ENCODE measurements at regions not wholly inside any gene's neighbourhood (a gene's known extent, or its start where the extent isn't known, plus 50 kb on each side); places are given as distances from the start of the nearest gene placed in this dataset.

DNA sequence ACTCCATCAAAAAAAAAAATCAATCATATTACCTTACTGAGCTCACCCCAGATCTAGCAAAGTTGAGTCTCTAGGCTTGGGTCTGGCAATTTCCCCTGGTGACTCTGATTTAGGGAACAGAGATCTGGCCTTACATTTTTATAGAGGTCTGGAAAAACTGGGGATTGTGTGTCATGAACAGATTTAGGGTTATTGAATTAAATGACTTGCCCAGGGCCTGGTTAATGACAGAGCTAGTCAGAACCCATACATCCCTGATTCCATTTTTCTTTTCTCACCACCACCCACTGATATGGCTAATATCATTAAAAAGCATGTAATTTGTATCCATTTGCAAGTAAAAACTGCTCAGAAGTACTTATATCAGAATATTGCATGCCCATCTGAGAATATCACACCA lies 163.4 kb upstream of the OGFRL1 start:
- DNase-seq: no peak

DNA sequence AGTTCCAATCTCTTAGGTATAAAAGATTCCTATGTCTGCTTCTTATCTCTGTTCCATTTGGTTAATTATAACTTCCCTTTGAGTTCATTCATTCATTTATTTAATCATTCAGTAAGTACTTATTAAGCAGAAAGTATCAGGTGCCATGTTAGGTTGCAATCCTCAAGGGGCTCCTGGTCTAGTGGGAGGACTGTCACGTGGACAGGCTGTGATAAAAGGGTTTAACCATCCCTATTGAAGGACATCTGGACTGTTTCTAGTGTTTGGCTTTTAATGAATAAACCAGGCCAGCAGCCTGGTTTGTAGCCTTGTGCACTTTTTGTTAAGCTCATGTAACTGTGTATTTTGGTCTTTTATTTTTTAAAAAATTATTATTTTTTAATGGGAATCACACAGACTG lies 162.1 kb upstream of the OGFRL1 start:
- no peak for DNase-seq

DNA sequence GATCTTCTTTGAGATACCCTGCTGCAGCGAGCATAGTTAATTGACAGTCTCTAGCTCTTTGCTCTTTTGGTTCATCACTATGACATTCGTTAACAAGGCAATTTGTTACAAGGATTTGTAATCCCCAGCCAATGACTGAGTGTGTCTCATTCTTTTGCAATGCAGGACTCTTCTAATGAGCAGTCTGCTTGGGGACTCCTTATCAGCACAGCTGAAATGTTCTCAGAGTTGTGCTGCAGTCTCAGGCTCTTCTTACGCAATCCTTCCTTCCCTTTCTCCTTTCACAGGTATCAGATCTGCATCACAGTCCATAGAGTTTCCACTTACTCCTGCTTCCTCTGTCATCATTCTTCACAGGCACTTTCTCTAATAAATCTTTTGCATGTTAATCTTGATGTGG lies 161.2 kb upstream of the OGFRL1 start:
- no peak for DNase-seq

DNA sequence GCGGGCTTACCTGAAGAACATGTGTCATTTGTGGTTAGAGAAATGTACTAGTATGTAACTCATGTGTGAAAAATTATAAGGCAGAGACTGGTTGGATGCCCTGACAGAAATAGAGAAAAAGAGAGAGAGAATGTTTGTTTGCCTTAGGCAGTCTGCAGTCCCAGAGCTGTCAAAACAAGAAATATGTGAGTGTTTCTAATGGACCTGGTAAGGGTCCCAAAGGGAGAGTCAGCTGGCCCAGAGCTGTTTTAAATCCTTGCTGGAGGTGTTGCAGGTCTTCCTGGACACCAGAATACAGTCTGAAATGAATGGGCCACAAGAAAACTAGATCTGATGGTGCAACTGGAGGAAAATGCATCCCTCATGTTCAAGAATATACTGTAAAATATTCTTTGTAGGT lies 158.3 kb upstream of the OGFRL1 start:
- DNase-seq: no peak

DNA sequence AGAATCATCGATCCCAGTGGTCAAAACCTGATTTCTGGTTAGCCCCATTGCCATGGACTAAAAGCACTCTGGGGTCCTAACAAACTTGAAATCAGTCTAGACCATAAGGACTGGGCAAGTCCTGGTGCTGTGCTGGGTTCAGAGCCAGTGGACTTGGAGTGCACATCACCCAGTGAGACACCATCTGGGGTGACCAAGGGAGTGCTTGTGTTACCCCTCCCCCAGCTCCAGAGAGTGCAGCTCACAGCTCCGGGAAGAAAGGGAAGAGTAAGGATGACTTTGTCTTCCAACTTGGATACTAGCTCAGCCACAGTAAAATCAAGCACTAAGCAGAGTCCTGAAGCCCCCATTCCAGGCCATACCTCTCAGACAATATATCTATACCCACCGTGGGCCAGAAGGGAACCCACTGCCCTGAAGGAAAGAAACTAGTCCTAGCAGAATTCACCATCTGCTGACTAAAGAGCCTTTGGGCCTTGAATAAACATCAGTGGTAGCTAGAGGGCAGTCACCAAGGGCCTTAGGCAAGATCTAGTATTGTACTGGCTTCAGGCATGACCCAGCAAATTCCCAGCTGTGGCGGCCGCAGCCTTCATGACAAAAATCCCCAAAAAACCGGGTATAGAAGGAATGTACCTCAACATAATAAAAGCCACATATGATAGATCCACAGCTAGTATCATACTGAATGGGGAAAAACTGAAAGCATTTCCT lies 153.5 kb upstream of the OGFRL1 start:
- no peak for DNase-seq

DNA sequence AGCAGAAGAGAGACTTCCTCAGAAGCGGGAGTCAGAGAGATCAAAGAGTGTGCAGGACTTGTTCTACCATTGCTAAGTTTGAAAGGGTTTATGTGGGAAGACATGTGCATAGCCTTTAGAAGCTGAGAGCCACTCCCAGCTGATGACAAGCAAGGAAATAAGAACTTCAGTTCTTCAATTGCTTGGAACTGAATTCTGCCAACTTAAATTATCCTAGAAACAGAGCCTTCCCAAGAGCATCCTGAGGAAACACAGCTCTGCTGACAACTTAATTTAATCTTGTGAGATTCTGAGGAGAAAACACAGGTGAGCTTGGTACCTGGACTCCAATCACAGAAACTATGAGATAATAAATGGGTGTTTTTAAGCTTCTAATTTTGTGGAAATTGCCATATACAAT lies 150.6 kb upstream of the OGFRL1 start:
- DNase-seq: no peak

DNA sequence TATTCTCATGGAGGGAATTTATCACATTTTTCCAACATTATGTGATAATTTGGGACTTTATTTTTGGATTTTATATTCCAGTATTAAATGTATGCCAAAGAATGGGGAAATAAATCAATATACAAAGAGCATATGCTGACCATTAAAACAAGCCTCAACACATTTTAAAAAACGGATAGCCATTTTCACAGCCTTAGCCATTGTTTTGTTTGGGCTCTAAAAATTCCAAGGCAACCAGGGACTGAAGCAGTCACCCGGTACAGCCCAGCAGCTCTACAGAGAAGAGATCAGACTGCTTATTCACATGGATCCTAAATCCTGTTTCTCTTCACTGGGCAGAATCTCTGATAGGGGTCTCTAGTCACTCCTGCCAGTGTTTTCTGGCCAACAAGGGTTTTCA lies 150.2 kb upstream of the OGFRL1 start:
- no peak for DNase-seq

DNA sequence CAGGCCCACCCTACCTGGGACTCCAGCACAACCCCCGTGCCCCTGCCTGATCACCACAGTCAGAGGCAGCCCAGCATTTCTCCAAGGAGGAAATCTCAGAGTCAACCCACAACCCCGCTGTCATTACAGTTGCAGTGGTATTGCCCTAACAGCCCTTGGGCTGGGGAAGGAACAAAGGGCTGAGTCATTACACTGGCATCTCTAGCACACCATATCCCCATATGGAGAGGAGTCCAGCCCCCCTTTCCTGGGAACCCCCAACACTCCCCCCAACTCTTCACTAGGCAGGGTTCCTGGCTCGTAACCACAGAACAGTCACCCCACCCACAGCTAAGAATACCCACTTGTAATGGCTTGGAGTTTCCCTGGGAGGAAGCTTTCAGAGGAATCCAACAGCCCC lies 149.4 kb upstream of the OGFRL1 start:
- no peak for DNase-seq

DNA sequence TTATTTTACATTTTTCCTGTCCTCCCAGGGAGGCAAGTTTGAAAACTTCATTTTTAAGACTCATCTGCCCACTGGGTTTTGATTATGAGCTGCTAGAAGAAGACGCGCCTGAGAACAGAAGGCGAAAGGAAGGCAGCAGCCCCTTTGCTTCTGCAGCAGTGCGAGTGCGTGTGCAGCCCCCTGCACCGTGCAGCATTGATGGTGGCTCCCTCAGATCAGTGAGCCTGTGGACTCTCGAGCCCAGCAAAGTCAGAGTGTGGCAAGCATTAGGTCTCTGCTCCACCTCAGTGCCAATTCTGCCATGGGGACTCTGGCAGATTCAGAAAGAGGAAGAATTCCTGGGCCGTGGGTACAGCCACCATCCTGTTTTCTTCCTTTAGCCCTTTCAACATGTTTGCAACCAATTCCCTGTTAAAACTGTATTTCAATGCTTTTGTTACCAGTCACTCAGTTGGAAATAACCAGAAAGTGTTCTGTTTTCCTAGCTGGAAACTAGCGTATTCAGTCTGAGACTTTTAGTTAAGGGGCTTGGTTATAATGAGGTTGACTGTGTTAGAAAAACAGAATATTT lies 134.8 kb upstream of the OGFRL1 start:
- DNase-seq: no peak

DNA sequence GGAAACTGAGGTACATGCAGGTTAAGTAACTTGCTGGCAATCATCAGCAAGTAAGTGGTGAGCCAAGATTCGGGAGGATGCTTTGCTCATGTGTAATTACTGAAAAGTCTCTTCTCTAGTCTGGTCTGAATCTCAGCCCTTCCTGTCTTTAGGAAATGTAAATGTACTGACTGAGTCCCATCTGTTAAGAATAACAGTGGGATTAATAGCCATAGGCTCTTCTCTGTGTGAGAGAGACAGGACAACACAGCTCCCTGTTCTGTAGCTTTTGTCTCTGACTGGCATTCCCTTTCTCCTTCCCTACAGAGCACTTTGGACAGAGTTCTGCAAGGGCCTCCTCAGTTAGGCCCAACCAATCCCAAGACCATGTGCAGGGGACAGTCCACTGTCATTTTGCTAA lies 131.3 kb upstream of the OGFRL1 start:
- DNase-seq: no peak

DNA sequence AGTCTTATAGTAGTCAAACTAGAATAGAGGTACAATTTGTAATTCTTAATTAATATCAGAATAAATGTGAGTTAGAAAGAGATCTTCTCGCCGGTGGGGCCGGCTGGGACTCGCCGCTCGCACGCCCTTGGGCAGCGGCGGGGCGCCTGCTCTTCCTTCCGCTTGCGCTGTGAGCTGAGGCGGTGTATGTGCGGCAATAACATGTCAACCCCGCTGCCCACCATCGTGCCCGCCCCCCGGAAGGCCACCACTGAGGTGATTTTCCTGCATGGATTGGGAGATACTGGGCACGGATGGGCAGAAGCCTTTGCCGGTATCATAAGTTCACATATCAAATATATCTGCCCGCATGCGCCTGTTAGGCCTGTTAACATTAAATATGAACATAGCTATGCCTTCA lies 123.7 kb upstream of the OGFRL1 start:
- DNase-seq: no peak

DNA sequence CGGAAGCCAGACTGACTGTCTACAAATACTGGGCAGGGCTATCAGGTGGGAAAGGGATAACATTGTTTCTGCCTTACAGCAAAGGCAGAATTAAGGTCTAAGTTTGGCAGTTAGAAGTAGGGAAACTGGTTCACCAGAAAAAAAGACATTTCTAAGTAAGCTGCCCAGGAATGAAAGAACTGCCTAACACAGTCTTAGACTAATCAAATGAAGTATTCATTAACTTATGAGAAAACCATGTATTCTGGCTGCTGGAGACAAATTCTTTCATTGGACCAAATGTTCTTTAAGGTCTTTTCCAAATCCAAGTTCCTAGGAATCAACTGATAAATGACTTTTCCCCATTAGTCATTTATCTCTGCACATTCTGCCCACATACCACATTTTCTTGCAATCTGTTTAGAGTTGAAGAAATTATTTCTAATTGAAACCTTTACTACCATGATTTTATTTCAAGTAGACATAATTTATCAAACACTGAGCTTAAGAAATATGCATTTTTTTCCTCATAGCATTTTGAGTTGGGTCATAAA lies 120.3 kb upstream of the OGFRL1 start:
- no peak for DNase-seq

DNA sequence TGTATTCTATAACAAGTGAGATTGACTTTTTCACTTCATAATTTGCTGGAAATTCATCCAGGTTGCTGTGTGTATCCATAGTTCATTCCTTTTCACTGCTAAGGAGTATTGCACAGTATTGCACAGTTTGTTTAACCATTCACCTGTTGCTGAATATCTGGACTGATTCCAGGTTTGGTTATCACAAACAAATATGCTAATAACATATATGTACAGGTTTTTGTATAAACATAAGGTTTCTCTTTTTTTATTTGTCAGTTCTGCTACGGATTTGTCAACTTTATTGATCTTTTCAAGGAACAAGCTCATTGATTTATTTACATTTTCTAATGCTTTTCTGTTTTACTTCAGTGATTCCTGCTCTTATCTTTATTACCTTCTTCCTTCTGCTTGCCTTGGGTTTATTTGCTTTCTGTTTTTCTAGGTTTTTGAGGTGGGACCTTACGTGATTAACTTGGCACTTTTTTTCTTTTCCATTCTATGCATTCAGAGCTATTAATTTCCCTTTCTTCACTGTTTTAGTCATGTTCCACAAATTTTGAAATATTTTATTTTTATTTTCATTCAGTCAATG lies 117.0 kb upstream of the OGFRL1 start:
- no peak for DNase-seq

DNA sequence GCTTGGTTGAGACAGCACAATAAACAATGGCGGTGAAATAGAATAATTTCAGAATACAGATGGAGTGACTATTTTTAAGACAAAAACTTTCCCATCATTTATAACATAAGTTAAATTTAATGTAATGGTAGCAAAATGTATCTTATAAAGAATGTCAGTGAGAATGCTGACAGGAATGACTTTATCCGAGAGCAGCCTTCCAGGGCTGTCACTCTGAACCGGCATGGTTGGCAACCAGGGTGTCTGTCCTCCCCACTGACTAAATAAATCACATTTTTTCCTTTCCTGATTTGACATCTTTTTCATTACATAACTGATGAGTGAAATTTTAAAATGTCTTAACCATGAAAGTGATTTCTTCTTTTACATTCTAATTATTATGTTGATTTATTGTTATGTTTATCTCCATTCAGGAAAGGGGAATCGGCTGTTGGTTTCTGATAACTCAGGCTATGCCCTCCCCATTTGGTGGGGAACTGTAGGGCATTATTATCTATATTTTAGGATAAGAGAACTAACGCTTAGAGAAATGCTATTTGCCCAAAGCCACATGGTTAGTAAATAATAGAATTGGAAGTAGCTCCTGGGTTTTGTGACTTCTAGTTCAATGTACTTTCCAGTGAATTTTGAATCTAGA lies 109.2 kb upstream of the OGFRL1 start:
- DNase-seq: no peak

DNA sequence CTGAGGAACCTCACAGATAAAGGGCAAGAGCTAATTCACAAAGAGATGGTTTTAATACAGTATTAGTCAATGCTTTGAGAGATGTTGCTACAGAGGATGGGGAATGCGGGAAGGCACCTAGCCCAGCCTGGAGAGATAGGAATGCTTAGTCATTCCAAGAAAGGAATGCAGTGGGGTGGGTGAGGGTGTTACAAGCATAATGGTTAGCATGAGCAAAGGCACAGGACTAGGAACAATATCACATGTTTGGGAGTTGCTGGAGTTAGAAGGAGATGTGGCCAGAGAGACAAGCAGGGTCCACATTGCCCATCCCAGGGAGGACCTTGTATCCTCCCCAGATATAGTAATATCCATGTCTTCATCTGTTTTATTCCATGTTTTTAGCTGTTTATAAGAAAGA lies 107.0 kb upstream of the OGFRL1 start:
- DNase-seq: no peak

DNA sequence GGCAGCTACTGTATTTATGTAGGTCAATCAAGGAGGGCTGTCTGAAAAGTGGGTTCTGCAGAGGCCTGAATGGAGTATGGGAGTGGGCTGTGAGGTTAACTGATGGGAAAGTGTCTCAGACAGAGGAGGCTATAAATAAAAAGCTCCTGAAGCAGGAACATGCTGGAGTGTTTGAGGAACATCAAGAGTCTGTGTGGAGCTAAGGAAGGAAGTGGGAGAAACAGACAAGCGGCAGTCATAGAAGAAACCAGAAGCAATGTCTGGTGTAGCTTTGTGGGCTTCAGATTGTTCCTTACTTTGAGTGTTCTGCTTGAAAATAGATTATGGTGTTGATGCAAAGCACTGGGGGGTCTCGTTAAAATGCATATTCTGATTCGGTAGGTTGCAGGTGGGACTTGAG lies 101.5 kb upstream of the OGFRL1 start:
- DNase-seq: no peak

DNA sequence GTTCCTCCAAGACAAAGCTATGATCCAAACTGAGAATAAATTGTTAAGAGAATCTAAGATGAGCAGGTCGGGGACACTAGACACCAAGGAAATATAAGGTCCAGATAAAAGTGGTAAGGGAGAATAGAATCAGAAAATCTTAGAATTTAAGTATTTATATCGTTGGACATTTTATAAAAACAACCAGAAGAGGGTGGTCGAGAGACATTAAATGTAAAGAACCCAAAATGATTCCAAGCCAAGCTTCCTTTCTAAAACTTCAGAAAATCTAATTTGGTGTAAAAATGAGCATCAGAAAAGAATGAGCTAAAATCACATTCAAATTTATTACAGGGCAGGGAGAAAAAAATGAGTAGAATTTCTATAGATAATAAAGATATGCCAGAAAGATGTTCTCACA lies 97.8 kb upstream of the OGFRL1 start:
- no peak for DNase-seq

DNA sequence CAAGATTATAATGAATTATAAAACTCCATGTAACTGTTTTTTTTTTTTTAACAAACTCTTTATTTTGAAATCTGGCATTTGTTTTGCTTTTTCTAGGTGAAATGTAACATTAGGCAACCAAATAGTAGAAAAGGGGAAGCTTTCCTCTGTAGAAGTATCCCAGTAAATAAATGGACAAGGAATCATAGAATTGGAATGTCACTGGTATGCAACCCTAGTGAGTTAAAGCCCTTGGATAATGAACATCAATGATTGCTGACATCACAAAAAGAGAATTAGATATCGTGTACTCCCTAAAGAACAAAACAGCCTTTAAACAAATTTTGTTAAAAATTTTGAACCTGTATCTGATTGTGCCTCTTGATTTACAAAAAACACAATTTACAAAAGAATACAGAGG lies 93.9 kb upstream of the OGFRL1 start:
- no peak for DNase-seq

DNA sequence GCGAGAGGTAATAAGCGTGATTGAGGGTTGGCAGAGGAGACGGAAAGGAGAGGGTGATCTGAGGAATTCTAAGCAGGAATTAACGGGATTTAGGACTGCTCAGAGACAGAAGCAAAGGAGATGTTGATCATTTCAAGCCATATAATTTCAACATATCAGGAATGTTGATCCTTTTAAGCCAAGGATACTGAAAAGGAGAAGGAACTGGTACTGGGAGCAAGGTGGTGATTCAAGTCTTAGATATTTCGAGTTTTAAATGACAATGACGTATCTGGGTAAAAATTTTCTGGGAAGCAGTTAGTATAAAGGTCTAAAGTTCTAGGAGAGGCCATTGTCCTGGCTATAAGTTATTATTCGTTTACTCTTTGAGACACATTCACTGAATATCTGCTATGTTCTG lies 91.3 kb upstream of the OGFRL1 start:
- no peak for DNase-seq

DNA sequence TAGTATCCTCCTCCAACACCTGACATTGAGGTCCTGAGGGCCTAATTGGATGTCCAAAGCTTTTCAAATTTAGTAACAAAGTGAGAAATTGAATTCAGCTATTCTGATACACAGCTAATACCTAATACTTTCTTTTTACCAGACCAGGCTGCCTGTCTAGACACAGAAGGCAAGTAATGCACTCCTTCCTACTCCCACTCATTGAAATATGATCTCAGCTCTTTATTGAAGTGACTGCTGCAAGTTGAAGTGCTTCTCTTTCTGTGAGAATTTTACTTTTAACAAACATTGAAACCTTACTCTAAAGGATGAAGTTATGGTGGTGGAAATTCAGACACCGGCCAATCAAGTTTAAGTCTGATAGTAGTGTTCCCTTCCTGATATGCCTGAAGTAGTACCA lies 90.8 kb upstream of the OGFRL1 start:
- no peak for DNase-seq

DNA sequence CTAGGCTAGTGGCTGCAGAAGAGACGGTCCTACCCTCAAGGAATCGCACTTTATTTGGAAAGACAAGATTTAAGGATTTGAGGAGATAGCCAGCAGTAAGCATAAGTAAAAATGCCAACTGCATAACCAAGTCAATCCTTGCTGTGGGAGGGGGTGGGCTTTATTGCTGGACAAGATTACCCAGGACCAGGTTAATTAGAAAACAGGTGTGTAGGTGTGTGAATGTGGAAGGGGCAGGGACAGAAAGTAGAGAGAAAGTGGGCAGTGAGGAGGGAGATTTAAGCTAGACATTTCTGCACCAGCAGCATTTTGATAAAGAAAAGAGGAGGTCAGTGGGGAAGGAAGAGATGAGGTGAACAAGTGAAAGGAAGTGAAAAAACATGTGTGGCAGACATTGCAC lies 89.7 kb upstream of the OGFRL1 start:
- no peak for DNase-seq

DNA sequence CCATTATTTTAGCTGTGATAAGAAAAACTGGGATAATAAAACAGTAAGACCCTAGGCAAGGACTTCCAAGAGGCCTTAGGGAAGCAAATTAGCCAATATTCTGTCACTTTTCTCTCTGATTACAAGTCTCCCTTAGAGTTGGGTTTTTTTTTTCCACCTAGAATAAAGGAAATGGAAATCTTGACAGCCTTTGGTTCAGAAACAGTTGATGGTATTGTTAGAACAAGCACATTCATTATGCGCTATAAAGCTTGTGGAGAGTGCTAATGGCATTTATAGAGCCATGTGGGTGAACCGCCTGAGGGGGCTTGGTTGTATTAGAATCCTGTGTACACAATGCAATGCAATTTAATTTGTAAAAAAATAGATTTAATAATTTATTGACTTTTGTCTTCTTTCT lies 88.9 kb upstream of the OGFRL1 start:
- no peak for DNase-seq

DNA sequence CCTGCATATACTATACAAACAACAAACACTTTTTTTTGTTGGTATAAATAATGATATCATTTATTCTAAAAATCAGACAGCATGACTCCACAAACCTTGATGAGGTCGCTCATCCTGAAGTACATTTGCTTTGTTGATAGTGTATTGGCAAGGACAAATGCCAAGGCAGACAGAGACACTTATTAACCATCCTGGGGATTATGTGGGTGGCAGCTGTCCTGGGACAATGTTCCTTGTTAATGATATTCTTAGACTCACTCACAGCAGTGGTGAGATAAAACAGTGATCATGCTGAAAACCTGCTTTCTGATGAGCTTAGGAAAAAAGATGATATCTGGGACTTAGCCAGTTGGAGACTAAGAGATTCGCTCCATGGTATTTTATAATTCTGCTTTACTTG lies 85.4 kb upstream of the OGFRL1 start:
- DNase-seq: no peak

DNA sequence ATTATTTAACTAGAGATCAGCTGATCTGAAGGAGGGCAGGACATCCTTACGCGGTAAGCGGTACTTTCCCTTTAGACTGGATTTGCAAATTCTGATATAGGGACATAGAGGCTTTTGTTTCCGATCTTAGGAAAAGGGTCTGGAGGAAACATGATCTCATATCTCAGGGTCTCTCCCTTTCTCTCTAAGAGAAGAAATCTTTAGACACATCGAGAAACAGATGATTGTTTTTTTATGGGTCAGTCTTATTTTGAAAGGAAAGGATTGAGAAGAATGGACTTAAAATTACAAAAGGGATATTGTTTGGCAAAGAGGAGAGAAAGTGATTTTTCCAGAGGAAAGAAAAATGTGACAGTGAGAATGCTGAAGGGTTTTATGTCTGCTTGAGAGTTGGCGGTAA lies 83.9 kb upstream of the OGFRL1 start:
- no peak for DNase-seq
